SK-N-MC (cell line): ENCODE measurements at regions not wholly inside any gene's neighbourhood (a gene's known extent, or its start where the extent isn't known, plus 50 kb on each side); places are given as distances from the start of the nearest gene placed in this dataset.

Experiments
- DNase-seq: peaks from one replicate; pipeline ENCODE4 v3.0.0-alpha.2; 2011; ENCODE audit warnings: low read depth, low spot score
- H3K27ac ChIP-seq: fragments of 200-600 bp; sonication (generic); 2 replicates; pipeline ENCODE4 v1.5.1; 2016; ENCODE audit warnings: mixed run types
- H3K36me3 ChIP-seq: fragments of 200-600 bp; sonication (generic); 2 replicates; pipeline ENCODE4 v1.6.1; 2017; ENCODE audit warnings: antibody characterized with exemption, low read length, mixed read lengths; ENCODE audit not compliant: insufficient read depth
- H3K4me3 ChIP-seq: fragments of 200-600 bp; sonication (generic); 2 replicates; pipeline ENCODE4 v1.5.1; 2016
- H3K9ac ChIP-seq: fragments of 200-600 bp; sonication (generic); 2 replicates; pipeline ENCODE4 v1.8.0; 2017; ENCODE audit warnings: mixed run types, mixed read lengths; ENCODE audit not compliant: insufficient read length
- H3K9me3 ChIP-seq: fragments of 200-600 bp; sonication (generic); 2 replicates; pipeline ENCODE4 v1.6.1; 2017; ENCODE audit warnings: low read depth, mild to moderate bottlenecking, antibody characterized with exemption, low read length, moderate library complexity, mixed read lengths
- EZH2 ChIP-seq: fragments of 200-600 bp; sonication (generic); IDR thresholded peaks from one replicate; pipeline ENCODE4 v1.6.1; 2017; ENCODE audit warnings: antibody characterized with exemption
- FOXP2 ChIP-seq: optimal IDR thresholded peaks from 2 replicates; pipeline ENCODE3; 2011; ENCODE audit warnings: mild to moderate bottlenecking, moderate library complexity; ENCODE audit not compliant: insufficient read depth; ENCODE audit errors: extremely low read length, control extremely low read depth
- POLR2AphosphoS5 ChIP-seq: IDR thresholded peaks from 2 replicates; pipeline ENCODE4 v1.6.1; 2012; ENCODE audit warnings: mild to moderate bottlenecking, low read depth, low read length, borderline replicate concordance

DNA sequence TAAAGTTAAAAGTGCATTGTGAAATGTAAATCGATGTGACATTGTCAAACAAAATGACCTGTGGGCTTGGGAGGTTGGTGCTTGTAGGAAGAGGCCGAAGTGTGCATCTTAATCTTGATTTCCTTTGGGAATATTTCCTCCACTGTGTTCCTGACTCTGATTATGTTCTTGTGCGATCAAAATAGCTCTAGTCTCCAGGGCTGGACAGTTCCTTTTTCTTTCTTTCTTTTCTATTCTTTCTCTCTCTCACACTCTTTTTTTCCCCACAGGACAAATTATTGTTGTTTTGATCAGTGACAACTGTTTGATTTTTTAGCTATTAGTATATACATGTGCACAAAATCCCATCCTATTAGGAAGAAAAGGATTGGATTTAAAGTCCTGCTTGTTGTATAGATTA lies 347.5 kb downstream of the ZSWIM6 start:
- H3K27ac ChIP-seq = no peak overlapping the region
- H3K36me3 ChIP-seq = no peaks in the 10 kb centered on the region
- TF ChIP-seq POLR2AphosphoS5 = no peak
- no peak for TF ChIP-seq EZH2
- no peak for TF ChIP-seq FOXP2
- no peak for DNase-seq
- no peak overlapping the region for H3K9ac ChIP-seq
- no peak overlapping the region for H3K4me3 ChIP-seq
- no peaks in the 10 kb centered on the region for H3K9me3 ChIP-seq

DNA sequence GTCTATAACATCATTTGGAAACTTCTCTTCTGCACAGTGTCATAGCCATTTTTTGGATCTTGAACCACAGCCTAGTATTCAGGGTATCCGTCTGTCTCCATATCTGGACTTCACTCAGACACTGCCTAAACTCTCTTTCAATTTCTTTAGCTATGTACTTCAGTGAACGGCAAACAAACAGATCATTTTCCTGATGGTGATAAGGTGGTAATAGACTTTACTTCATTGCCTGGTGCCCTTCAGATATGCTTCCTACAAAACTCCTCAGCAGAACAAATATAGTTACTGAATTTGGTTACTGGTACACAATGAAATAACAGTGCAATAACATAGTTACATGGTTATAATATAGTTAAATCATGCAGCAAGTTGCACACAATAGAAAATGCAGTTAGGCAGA lies 348.2 kb downstream of the ZSWIM6 start:
- no peak overlapping the region for H3K27ac ChIP-seq
- H3K9ac ChIP-seq = no peak overlapping the region
- no peak for DNase-seq
- H3K36me3 ChIP-seq = no peaks in the 10 kb centered on the region
- TF ChIP-seq EZH2 = no peak
- no peak for TF ChIP-seq POLR2AphosphoS5
- no peak for TF ChIP-seq FOXP2
- H3K9me3 ChIP-seq = no peaks in the 10 kb centered on the region
- no peak overlapping the region for H3K4me3 ChIP-seq

DNA sequence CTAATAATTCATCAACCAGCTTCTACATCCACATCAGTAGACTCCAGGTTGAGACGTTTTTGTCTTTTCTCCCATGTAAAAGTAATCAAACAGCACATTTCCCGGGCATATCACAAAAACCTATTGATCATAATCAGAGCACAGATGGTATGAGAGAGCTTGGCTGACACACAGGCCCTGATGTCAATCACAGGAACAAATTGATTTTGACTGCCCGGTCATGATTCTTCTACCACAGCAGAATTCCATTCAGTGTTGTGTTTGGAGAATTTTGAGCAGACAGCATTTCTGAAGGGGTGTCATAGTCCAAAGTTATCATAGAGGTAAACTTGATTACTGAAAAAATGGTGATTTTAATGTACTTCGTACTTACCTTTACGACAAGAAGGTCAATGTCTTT lies 351.1 kb downstream of the ZSWIM6 start:
- TF ChIP-seq POLR2AphosphoS5 (no peak), EZH2 (no peak), FOXP2 (no peak)
- no peak for DNase-seq
- Histone ChIP-seq H3K27ac (peak overlapping the region; percentile 99), H3K9ac (peak overlapping the region; percentile 74), H3K36me3 (no peaks in the 10 kb centered on the region), H3K9me3 (no peaks in the 10 kb centered on the region), H3K4me3 (peak overlapping the region; percentile 72)

DNA sequence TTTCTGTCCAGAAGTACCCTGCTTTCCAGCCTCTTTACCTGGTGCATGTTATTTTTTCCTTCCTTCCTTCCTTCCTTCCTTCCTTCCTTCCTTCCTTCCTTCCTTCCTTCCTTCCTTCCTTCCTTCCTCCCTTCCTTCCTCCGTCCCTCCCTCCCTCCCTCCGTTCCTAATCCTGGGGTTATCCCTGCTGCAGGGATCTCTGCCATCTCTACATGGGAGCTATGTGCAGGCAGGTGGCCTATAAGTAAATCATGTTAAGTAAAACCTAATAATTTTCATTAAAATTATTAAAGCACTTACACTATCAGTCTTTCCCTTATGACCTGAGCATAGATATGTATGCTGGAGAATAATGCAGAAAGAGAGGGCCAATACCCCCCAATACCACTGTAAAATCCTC lies 351.9 kb downstream of the ZSWIM6 start:
- no peak for TF ChIP-seq EZH2
- no peak for TF ChIP-seq FOXP2
- TF ChIP-seq POLR2AphosphoS5 = peak; percentile 72; the same call in 1 of the 2 replicates
- 0 out of 2 replicates have a peak overlapping the region, but pooled peaks have one; percentile 31 for H3K4me3 ChIP-seq
- peak overlapping the region; percentile 99 for H3K27ac ChIP-seq
- H3K36me3 ChIP-seq = no peaks in the 10 kb centered on the region
- DNase-seq = peak; percentile 94
- no peaks in the 10 kb centered on the region for H3K9me3 ChIP-seq
- H3K9ac ChIP-seq = peak overlapping the region; percentile 55

DNA sequence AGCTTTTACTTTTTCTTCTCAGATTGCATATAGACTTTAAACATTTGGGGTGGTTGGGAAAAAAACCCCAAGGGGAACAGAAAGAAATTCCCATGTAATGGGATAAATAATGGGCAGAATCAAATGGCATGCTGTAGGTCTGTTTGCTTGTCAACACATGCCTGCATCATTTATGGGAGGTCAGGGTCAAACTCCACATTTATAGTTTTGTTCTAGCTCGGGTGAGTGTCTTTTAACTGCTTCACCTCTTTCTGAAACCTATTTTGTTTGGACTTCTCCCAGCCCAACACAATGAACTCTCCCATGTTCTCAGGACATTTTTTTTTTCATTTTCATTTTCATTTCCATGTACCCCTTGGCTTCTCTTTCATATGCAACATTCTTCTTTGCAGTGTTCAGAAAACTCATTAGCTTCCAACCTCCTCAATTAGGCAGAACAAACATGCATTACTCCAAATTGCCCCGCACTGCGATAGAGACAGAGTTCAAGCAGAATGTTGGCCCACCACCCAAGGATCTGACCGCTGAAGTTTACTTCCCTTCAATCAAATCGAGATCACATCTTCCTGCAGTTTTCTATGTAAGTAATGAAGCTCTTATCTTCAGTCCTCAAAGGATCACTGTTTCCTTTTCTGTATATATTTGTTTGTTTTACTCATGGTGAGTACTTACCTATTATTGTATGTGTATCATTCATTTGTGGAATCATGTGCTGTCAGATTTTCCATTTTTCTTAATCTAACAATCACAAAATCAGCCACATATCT lies 354.6 kb downstream of the ZSWIM6 start:
- no peaks in the 10 kb centered on the region for H3K36me3 ChIP-seq
- H3K27ac ChIP-seq = peak overlapping the region; percentile 97
- TF ChIP-seq POLR2AphosphoS5 (no peak), EZH2 (no peak), FOXP2 (no peak)
- H3K9ac ChIP-seq = peak overlapping the region; percentile 2
- no peak overlapping the region; the same call in 1 of the 2 replicates for H3K4me3 ChIP-seq
- DNase-seq = no peak
- H3K9me3 ChIP-seq = no peaks in the 10 kb centered on the region

DNA sequence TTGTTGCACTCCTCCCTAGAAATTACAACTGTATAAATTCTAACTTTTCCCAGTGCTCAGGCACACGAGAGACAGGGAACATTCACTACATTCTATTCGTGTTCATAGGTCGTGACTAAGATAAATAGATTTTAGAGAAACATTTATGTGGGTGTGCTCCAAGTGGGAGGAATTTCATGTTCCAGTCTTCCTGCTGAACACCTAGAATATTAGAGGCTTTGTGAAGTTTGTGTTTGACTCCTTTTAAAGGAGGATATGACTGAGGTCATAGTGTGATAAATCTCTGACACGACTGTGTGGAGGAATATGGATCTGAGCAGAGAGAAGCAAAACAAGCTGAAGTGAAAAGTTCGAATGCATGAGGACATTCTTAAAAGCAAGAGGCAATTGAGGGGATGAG lies 355.3 kb downstream of the ZSWIM6 start:
- peak overlapping the region; percentile 97 for H3K27ac ChIP-seq
- DNase-seq = no peak

DNA sequence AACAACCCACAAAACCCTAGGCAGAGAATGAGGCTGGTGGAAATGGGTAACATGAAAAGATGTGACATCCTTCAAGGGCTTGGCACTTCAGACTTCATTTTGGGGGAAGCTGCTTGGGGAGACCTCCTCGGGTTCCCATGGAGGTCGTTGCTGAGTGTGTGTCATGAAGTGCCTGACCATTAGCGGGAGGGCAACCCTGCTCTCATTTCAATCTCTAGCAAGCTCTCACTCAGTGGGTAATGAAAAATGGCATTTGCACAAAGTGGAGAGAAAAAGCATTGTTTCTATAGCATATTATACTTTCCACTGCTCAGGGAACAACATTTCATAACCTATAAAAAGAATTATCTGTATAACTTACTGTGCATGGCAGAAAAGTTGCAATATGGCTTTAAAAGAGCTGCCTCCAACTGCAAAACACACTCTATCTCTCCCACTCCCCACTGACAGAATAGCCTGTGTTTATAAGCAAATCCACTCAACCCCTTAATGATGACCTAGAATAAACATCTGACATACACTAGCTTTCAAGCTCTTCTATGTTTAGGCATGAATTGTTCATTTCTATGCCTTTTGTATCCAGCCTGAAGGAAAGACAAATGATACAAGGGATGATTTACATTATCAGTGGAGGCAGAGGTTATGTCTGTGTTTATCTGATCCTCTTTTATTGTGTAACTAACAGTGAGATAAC lies 357.2 kb downstream of the ZSWIM6 start:
- Histone ChIP-seq H3K27ac (no peak overlapping the region), H3K9ac (no peak overlapping the region), H3K36me3 (no peaks in the 10 kb centered on the region), H3K4me3 (no peak overlapping the region), H3K9me3 (peaks cover 6% of the 10 kb centered on the region; the same call in 1 of the 2 replicates)
- no peak for DNase-seq
- TF ChIP-seq POLR2AphosphoS5 = no peak
- TF ChIP-seq FOXP2 = no peak
- no peak for TF ChIP-seq EZH2

More for the DNA sequence above, 355.3 kb downstream of the ZSWIM6 start:
- H3K4me3 ChIP-seq = peak overlapping the region; percentile 10; the same call in 1 of the 2 replicates
- H3K36me3 ChIP-seq = no peaks in the 10 kb centered on the region
- peak overlapping the region; percentile 2 for H3K9ac ChIP-seq
- TF ChIP-seq EZH2 (no peak), FOXP2 (no peak), POLR2AphosphoS5 (no peak)
- no peaks in the 10 kb centered on the region; the same call in 1 of the 2 replicates for H3K9me3 ChIP-seq

DNA sequence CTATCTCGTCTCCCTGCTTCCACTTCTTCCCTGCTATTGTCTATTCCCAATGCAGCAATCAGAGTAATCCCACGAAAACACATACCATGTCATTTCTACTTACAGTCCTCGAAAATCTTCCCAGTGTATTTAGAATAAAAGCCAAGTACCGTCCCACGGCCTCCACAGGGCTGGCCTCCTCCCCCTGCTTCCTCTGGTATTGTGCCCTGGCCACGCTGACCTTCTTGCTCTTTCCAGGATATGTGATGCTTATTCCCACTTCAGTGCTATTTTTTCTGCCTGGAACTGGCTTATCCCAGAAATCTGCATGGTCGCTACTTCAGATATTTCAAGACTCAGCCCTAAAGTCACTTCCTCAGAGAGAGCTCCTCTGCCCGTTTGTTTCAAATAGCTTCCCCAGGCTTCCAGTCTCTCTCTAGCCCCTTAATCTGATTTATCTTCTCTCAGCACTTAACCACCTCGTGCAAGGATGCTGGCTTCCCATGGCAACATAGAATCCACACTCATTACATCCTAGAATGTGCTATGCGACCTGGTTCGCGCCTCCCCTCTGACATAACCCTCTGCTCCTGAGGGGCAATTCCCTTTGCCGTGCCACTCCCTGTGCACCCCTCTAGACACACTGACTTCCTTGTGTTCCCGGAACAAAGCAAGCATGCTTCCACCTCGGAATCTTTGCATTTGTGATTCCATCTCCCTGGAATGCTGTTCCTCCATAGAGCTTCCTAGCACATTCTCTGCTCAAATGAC lies 365.9 kb downstream of the ZSWIM6 start:
- no peak for TF ChIP-seq EZH2
- no peak for TF ChIP-seq POLR2AphosphoS5
- TF ChIP-seq FOXP2 = no peak
- Histone ChIP-seq H3K36me3 (no peaks in the 10 kb centered on the region), H3K27ac (no peak overlapping the region), H3K9ac (no peak overlapping the region), H3K4me3 (no peak overlapping the region), H3K9me3 (peaks cover 1% of the 10 kb centered on the region; the same call in 1 of the 2 replicates)
- DNase-seq = no peak
